Erythroblast (primary cell): ENCODE measurements at regions not wholly inside any gene's neighbourhood (a gene's known extent, or its start where the extent isn't known, plus 50 kb on each side); places are given as distances from the start of the nearest gene placed in this dataset.
"Not testable (repeated sequence)": the region's sequence is repeated elsewhere in the genome, so short reads cannot be mapped to it uniquely, and the experiment has no call there.

ENCODE experiments used
- DNase-seq, 2 experiments: peaks; one replicate each; lab custom pipeline; 2025; lab: John Stamatoyannopoulos, UW
- GATA1 ChIP-seq: IDR thresholded peaks from 2 replicates; pipeline ENCODE4 v1.6.1; 2011; ENCODE audit warnings: low read depth, mild to moderate bottlenecking, control low read depth, low read length, moderate library complexity
- POLR2A ChIP-seq: IDR thresholded peaks from 2 replicates; pipeline ENCODE4 v1.6.1; 2011; ENCODE audit warnings: mild to moderate bottlenecking, low read length

DNA sequence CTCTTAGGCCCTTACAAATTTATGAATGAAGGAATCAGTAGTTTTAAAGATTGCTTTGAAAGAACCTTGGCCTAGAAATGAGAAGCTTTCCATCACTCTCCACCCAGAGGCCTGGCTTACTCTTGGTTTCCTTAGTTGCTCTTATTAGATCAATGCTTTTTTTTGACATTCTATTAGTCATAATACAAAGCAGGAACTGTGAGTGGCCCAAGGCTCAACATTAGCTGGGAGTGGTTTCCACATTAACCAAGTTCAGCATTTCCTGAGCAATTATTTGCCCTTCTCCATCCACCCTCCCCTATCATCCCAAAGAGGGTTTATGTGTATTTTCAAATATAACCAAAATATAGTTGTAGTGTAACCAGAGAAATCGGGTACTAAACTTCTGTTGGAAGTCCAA, 103.4 kb upstream of the FAM204A start:
- no peak for TF ChIP-seq GATA1
- no peak for TF ChIP-seq POLR2A
- DNase-seq, result no peak

DNA sequence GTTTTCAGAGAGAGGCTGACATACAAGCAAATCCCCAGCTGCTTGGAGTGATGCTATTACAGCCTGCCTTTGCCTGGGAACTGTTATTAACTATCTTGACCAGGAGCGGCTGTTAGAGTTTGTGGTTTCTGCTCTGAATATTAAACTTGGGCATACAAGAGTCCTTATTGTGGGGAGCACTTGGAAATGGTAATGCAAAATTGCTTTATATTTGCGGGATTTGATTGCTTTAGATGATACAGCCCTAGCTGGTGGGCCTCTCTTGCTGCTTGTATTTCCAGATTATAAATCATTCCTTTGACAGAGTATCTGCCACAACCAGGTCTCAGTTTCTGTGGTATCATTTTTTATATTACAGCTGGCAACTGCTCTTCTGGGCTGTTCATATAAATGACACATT, 101.9 kb upstream of the FAM204A start:
- no peak for DNase-seq
- TF ChIP-seq POLR2A (no peak), GATA1 (no peak)

DNA sequence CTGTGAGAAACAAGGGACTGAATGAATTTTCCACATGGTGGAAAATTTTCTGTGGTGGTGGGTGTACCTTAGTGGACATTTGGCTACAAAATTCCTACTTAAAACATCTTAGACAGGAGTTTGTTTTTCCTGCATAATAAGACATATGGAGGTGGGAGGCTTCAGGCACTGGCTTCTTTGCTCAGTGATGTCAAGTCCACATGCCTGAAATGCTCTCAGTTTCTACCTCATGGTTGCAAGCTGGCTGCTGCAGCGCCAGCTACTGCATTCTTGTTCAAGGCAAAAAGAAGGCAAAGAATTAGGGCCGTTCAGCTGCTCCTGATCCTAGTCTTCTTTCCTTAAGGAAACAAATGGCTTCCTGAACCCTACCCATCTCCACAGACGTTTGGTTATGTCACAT, 99.9 kb upstream of the FAM204A start:
- TF ChIP-seq GATA1 (no peak), POLR2A (no peak)
- no peak for DNase-seq

DNA sequence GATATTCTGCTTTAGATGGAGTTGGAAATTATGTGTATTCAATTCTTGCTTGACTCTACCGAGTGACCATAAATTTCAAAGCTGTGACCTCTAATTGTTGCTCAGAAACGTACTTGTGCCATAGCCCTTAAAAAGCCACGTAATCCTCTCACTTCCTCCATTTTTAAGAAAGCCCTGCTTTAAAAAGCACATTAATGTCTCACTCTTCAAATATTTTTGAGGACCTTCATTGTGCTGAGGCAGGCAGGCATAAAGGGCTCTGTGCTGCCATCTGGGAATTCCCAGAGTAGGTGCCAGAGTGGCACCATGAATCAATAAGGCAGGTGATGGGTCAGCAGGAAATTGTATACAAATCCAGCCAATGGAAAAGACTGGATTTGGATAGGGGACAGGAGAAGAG, 97.7 kb upstream of the FAM204A start:
- TF ChIP-seq GATA1, result no peak
- TF ChIP-seq POLR2A, result no peak
- DNase-seq, result no peak

DNA sequence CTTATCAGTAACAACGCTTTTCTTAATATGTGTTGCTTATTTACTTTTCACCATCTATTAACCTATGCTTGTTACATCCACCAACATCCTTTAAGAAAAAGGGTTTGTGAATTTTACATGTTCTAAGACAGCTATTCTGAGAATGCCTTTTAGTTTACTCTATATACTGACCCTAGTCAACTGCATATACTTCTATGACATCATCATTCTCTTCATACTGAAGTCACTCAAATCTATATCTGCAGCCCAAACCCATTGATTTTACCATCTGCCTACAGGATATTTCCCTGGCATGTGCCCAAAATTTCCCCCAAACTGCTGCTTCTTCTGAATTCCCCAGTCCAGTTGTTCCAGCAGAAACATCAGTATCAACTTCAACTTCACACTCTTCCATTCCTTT, 94.6 kb upstream of the FAM204A start:
- TF ChIP-seq POLR2A (no peak), GATA1 (no peak)
- no peak for DNase-seq

DNA sequence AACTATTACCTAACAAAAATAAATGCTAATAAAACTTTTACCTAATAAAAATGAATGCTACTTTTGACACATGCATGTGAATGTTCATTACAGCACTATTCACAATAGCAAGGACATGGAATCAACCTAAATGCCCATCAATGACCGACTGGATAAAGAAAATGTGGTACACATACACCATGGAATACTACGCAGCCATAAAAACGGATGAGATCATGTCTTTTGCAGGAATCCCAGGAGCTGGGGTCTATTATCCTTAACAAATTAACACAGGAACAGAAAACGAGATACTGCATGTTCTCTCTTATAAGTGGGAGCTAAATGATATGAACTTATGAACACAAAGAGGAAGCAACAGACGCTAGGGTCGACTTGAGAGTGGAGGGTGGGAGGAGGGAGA, 88.1 kb upstream of the FAM204A start:
- TF ChIP-seq POLR2A (no peak), GATA1 (no peak)
- no peak for DNase-seq

DNA sequence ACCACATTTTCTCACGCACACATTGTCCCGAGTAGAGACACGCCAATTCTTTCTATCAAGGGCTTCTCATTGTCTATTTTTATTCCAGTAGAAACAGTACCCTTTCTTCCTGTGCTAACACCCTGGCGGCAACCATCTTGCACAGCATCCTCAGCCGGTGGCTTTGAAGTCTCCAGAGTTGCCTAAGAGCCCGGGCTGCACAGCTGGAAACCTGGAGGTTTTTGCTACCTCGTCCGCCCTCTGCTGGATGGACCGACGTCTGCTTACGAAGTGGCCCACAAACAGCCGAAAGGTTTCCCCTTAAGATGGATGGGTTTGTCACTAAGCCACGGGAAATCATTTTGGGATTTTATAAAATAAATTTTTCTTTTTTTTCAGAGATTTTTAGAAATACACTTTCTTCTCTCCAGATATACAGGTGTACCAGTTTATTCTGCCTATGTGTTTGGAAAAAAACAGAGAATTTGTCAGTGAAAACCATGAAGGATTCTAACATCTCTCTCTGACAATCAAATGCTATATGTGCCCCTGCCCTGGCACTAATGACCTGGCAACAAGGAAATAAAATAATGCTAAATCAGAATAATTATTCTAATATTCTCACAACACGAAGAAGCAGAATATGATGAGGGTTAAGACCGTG, 81.8 kb upstream of the FAM204A start:
- peak; percentile 57 to 71 for DNase-seq
- TF ChIP-seq GATA1 (no peak), POLR2A (no peak)

DNA sequence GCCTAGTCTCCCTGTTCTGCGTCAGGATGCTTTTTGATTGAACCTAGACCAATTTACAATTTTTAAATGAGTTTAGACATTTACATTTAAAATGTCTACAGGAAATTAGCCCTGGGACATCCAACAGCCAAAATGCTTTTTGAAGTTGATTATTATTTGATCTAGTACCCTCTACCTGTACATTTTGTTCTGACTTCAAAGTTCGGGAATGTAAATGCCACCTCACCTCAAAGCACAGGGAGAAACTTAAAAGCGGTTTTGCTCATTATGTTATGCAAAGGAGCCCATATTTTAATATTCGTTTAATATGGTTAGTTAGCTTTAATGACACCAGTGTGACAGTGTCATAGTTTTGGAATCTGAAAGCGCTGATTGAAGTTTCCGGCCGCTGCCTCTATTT, 80.1 kb upstream of the FAM204A start:
- TF ChIP-seq GATA1 (no peak), POLR2A (no peak)
- no peak for DNase-seq

DNA sequence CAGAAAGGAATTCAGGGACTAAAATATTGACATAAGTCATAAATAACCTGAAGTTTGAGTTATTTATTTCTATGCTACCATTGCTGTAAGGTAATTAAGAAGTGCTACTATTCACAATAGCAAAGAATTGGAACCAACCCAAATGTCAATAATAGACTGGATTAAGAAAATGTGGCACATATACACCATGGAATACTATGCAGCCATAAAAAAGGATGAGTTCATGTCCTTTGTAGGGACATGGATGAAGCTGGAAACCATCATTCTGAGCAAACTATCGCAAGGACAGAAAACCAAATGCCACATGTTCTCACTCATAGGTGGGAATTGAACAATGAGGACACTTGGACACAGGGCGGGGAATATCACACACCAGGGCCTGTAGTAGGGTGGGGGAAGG, 77.9 kb upstream of the FAM204A start:
- not testable (repeated sequence) for DNase-seq

DNA sequence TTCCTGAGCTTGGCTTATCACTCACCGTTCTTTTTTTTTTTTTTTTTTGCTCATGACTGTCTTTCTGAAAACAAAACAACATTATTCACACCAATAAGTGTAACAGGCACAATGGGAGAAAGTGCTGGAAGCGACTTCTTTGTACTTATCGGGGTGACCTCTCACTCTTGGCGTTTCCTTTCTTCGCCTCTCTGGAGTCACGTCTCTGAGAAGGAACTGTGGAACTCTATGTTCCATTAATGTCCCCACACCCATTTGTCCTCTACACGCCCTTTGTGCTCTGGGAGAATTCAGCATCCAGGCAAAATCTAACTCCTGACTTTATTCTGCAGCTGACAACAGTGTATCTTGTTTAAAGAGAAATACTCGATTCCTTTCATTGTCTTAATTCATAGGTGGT, 70.8 kb upstream of the FAM204A start:
- TF ChIP-seq GATA1 (no peak), POLR2A (no peak)
- DNase-seq, result no peak

DNA sequence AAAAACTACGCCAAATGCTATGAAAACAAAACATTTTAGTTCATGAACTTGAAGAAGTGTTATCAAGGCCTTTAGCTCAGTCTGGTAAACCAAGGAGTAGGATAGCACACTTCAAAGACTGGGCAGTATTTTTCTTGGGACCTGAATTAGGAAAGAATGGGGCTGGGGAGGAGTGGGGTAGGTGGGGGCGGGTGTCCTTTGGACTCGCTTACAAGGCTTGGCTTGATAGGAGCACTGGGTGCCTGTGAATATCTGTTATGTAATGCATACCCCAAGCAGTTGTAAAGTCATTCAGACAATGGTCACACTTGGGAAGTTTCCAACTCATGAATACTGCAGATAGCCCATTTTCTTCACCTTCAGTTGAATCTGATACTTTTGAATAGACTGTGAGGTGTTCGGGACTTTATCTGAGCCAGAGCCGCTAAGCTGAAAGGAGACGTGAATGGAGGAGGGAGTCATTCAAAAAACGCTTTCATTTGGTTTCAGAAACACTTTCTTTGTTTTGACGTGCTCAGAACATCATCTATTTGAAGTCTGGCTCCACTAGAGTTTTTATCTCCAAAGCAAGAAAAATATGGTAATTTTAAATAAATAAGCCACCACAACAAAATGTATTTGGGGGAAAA, 70.1 kb upstream of the FAM204A start:
- no peak for TF ChIP-seq POLR2A
- TF ChIP-seq GATA1, result no peak
- DNase-seq, result no peak

DNA sequence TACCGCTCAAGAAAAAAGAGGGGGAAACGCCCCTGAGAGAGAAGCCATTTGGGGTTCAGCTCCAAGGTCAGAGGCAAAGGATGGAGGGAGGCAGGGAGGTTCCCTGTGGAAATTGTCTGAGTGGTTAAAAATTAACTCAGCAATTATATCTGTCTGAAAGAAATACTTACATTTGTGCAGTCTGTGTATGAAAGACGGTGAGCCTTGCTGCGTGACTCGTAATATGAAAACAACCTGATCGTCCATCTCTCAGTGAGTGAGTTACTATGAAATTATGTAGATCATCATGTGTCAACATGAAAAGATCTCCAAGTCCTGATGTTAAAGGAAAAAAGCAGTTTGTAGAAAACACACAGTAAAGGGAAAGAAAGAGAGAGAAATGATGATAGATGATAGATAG, 67.2 kb upstream of the FAM204A start:
- no peak for TF ChIP-seq GATA1
- no peak for TF ChIP-seq POLR2A

DNA sequence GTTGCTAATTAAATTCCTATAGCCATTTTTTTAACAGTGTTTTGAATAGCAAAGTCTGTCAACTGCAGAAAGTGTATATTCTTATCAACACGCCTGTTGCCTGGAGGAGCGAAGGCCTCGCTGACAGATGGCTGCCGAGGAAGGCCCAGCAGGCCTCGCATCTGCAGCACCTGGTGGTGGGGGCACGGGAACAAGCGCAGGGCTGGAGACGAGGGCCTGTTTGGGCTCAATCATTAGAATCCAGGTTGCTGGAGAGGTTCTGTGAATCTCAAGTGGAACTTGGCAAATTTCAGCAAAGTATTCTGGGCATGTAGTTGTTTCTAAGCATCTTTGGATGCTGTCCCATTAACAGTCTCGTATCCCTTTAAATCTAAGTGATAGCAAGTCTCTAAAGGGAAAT, 66.1 kb upstream of the FAM204A start:
- DNase-seq, result no peak
- TF ChIP-seq GATA1 (no peak), POLR2A (no peak)

More for the DNA sequence above, 67.2 kb upstream of the FAM204A start:
- no peak for DNase-seq

DNA sequence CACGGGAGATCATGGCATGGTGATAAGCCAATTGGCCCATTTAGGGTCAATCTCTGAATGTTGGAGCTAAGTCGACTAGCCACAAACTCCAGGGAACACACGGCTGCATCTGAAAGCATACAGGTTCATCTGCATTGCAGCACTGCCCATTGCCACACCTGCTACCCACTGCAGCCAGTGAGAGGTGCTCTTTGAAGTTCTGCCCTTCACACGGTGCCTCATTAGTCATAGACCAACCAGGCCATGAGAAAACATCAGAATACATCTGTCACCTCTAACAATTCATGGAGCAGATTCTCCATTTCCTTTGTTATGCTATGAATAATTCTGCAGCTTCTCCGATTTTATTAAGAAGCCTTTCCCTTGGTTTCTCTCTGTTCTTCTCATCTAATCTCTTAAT, 65.7 kb upstream of the FAM204A start:
- TF ChIP-seq GATA1 (no peak), POLR2A (no peak)
- DNase-seq, result no peak

DNA sequence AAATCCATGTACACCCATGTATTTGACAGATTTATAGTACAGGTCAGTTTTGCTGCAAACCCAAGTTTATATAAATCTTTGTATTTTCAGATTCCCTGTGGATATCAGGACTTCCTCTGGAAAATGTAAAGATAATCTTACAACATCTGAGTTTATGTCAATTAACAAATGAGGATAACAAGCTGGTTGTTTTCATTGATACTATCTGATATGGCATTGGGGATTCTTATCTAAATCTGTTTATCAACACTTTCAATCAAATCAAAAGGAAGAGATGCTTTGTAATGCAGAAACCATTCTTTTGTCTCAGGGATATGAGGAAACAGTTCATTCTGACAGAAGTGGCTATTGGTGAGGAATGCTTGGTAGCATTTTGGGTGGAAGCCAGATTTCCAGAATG, 64.9 kb upstream of the FAM204A start:
- TF ChIP-seq GATA1 (no peak), POLR2A (no peak)
- DNase-seq, result no peak

DNA sequence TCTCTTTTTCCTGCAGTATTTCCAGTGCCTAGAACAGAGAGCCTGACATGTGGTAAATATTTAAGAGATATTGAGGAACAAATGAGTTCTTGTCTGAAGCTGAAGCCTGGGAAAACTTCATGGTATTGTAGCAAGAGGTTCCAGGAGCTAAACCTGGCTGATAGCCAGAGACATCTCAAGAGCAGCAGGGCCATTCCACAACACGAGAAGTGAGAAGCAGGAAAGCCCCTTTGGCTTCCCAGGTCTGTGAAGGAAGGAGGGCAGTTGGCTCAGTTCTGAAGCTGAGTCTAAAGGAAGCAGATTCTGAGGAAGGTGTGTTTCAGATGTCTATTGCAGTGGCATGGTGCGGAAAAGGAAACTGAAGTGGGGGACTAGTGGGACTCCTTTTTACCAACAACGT, 63.8 kb upstream of the FAM204A start:
- TF ChIP-seq GATA1 (no peak), POLR2A (no peak)
- no peak for DNase-seq
